ENCODE measurements at regions not wholly inside any gene's neighbourhood (a gene's known extent, or its start where the extent isn't known, plus 50 kb on each side); places are given as distances from the start of the nearest gene placed in this dataset.

DNA sequence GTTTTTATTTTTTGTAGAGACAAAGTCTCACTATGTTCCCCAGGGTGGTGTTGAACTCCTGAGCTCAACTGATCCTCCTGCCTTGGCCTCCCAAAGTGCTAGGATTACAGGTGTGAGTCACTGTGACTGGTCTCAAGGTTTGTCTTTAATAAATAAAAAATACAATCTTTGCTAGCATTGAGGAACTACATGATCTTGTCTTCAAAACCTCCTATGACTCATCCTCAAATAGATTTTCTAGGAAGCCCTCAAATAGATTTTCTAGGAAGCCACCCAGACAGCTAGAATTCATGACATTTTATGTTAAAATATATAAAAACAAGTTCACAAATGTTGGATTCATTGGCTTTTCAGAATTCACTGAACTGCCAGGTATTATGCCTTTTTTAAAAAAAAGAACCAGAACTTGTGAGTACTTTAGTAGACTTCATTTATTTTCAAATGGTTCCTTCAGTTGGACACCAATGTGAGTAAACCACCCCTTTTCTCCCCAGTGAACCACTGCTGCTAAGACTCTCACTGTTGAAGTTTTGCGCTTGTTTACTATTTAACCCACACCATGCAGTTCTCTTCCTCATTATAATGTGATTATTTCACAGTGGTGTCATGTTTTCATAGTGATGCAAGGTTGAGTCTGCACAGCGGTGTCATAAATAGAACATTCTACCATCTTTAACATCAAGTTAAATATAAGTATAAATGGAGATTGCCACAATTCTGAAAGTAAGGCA is 303.9 kb downstream of the CASP12 start:
- no peak for DNase-seq (ENCODE audit: low read depth)

DNA sequence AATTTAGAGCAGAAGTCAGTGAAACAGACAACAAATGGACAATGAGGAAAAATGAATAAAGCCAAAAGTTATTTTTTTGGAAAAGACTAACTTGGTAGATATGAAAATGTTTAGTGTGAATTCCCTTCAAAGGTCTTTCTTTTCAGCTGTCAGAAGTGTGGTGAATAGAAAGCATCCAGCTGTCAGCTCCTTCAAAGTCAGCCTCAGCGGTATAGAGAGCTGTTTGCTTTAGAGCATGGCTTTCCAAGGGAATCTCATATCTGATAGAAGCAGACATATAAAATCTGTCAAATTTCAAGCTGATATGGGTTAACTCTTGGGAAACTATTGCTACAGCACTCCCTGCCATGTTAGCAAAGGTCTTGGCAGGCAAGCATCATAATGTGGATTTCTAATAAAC is 309.3 kb downstream of the CASP12 start:
- DNase-seq (ENCODE audit: low read depth), result no peak

DNA sequence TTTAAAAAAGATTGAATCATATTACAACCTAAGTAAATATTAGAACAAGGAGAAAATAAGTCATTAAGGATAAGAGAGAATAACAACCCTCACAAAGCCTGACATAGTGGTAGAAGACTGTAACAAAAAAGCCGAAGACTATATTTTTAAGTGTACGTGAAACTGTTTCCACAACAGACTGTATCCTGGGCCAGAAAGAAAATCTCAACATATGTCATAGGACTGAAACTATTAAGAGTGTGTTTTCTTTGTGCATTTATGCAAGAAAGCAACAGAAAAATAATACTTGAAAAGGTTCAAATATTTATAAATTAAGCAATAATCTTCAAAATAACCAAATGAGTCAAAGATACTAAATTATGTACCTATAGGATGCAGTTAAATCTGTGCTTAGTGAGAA is 309.8 kb downstream of the CASP12 start:
- no peak for DNase-seq (ENCODE audit: low read depth)

DNA sequence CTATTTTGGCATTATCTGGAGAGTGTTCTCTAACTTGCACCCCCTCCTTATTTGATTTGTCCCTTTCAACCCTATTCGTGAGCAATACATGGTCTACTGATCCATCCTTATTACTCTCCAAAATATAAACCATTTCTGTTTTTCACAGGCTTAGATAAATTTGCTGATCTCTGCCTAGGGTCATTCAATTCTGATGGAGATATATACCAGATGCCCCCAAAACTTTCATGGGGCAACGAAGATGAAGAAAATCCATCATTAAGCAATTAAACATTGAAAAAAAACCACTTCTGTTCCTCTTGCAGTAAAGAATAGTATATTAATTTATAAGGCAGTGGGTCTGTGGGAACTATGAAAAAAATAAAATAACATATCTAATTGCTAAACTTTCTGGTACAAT is 313.4 kb downstream of the CASP12 start:
- no peak for DNase-seq (ENCODE audit: low read depth)

DNA sequence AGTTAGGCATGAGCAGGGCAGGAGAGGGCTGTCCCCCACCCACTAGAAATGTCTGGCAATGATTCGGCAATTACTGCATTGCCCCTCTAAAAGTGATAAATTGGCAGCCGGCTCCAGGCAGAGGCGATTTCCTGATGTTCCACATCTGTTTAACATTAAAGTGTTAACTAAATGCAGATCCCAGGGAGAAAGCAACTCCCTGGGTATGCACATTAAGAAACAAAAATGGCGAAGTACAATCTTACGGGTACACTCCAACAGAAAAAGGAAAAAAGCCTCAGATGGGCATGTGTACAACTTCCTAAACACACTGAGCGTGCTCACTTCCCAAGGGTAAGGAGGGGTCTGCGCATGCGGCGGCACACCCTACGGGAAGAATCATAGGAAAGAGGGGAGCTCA is 314.4 kb downstream of the CASP12 start:
- no peak for DNase-seq (ENCODE audit: low read depth)

DNA sequence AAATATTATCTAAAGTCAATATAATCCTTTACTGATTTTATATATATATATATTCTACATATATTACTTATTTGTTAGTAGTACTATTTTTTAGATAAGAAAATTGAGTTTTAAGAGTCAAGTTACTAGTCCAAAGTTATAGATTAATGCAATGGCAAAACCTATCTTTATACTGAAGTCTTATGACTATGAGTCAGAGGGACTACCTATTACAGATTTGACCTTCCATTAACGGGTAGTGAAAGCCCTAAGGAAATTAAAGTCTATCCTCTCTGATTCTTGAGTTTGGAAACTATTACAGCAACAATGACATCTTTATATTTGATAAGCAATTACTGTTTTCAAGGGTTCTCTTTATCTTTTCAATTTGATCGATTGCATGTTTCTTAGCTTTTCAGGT is 315.8 kb downstream of the CASP12 start:
- no peak for DNase-seq (ENCODE audit: low read depth)

DNA sequence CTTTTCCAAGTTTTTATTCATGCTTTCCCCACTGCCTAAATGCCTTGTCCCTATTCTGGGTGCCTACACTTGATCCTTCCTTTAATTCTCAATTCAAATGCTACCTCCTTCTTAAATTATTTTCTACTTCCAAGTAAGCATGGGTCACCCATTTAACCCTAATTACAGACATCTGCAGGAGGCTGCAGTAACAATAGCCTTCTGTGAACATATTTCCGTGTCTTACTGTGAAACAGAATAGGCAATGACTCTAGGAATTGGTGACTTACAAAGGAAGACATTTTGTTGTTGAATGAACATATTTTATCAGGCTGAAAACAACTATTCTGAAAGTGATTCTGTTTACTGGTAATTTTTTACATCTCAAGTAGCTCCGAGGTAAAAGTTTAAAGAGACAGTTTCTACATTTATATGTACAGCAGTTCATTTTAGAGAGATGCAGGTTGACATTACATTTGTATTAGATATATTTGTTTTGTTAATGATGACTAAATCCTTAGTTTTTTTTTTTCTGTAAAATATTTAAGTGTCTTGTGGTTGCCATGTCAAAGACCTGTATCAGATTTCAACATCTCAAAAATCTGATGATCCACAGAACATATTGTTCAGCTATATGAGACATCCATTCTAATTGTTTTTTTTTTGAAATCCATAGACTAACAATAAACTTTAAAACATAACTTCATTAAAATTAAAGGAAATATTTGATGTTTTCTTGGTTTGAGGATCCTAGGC is 316.8 kb downstream of the CASP12 start:
- no peak for DNase-seq (ENCODE audit: low read depth)

DNA sequence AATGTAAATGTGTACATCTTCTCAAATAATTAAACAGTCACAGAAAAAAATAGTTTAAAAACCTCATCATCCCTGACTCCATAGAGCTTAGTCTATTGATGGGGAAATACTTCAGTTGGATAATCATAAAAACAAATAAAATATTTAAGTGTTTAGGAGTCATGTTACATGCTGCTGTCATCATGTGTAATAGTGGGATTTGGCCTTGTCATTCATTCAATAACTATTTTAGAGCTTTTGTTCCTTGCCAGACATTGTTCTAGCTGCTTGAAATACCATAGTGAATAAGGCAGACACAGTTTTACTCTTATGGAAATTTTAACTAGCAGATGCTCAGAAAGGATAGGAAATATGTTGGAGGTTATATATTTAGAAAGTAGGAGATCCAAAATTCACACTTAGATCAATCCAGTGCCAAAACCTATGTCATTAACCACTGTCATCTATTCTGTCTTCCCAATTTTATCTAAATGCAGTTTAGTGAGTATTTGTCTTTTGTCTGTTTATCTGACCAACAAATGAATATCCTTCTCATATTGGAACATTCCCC is 324.7 kb downstream of the CASP12 start:
- no peak for DNase-seq (ENCODE audit: low read depth)

DNA sequence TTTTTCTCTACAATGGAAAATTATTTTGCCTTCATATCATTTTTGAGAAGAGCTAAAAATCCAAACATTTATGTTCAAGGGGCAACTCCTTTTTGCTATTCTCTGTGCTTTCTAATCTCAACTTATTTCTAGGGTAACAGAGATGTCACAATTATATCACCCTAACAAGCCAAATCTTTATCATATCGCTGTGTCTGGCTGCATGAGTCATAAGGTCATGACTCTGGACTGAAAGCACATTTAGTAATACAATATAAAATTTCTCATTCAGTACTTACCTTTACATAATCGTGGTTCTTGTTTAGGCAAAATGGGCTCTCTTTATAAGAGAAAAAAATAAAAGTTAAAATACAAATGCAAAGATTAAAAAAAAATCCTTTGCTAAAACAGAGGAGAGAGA is 326.0 kb downstream of the CASP12 start:
- no peak for DNase-seq (ENCODE audit: low read depth)

DNA sequence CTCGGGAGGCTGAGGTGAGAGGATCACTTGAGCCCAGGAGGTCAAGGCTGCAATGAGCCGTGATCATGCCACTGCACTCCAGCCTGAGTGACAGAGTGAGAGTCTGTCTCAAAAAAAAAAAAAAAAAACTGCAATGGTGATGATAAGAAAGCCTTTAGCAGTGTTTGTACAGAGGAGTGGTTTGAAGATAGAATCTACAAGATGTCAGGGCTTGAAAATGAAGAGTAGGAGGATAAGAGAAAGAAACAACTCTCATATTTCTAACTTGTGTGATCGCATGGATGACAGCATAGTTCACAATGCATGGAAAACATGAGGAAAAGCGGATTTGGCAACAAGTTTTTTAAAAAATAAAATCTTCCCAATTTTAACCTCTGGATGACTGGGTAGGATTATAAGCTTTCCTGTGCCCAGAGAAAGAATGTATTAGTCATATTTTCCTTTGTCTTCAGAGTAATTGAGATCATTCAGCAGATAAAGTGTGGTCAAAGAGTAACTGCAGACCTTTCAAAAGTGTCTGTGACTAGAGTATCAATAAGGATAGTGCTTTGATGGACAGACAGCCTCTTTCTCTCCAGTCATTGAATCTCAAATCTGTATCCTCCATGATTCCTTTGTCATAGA is 328.1 kb downstream of the CASP12 start:
- DNase-seq (ENCODE audit: low read depth), result no peak

DNA sequence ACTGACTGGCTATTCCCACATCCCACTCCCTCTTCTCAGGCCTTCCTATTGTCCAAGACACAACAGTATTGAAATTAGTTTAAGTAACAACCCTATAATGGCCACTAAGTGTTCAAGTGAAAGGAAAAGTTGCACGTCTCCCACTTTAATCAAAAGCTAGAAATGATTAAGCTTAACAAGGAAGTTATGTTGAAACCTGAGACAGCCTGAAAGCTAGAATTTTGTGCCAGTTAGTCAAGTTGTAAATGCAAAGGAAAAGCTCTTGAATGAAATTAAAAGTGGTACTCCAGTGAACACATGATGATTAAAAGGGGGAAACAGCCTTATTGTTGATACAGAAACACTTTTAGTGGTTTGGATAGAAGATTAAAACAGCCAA is 332.7 kb downstream of the CASP12 start:
- DNase-seq (ENCODE audit: low read depth), result no peak

DNA sequence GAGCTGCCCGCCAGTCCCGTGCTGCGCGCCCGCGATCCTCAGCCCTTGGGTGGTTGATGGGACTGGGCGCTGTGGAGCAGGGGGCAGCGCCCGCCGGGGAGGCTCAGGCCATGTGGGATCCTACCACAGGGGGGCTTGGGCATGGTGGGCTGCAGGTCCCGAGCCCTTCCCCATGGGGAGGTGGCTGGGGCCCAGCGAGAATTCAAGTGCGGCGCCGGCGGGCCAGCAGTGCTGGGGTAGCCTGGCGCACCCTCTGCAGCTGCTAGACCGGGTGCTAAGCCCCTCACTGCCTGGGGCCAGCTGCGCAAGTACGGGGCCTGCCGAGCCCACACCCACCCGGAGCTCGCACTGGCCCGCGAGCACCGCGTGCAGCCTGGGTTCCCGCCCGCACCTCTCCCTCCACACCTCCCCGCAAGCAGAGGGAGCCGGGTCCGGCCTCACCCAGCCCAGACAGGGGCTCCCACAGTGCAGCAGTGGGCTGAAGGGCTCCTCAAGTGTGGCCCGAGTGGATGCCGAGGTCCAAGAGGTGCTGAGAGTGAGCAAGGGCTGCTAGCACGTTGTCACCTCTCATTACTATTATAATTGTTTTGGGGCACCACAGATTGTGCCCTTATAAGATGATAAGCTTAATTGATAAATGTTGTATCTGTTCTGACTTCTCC is 333.2 kb downstream of the CASP12 start:
- no peak for DNase-seq (ENCODE audit: low read depth)

DNA sequence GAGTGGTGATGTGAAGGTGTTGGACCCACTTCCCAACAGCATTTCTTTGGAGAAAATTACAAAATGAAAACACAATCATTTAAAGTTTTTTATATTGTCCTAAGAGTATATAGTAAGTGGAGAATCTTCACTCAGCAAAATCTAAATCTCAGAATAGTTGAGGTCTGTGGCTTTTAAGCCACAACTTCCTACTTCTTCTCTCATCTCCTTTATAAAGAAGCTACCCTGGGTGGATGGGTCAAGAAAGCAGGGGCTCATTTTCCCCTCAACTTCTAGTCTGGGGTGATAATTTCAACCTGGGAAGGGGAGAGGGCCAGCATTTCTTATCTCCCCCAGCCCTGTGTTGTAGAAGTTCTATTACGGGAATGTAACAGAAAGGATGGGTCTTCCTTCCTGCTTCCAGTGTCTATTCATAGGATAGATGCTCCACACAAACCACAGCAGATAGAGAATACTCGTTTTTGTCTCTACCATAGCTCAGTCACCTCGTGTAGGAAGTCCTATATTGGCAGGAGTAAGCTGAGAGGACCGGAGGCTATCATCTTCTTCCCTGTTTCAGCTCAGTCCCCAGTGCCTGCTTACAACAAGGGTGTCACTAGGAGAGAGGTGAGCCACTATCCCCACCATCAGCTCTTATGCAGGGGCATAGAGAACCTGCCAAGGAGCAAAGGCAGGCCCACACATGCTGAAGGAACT is 341.5 kb downstream of the CASP12 start:
- no peak for DNase-seq (ENCODE audit: low read depth)

DNA sequence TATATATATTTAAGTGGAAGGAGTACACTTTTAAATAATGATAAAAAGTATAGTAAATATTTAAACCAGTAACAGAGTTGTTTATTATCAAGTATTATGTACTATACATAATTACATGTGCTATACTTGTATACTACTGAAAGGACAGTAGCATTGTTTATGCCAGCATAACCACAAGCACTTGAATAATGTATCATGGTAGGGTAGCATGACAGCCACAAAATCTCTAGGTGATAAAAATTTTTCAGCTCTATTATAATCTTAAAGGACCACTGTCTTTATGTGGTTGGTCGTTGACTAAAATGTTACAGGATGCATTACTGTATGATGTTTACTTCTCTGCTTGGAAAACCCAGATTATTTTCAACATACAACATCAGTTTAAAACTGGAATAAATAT is 349.2 kb downstream of the CASP12 start:
- DNase-seq (ENCODE audit: low read depth), result no peak

DNA sequence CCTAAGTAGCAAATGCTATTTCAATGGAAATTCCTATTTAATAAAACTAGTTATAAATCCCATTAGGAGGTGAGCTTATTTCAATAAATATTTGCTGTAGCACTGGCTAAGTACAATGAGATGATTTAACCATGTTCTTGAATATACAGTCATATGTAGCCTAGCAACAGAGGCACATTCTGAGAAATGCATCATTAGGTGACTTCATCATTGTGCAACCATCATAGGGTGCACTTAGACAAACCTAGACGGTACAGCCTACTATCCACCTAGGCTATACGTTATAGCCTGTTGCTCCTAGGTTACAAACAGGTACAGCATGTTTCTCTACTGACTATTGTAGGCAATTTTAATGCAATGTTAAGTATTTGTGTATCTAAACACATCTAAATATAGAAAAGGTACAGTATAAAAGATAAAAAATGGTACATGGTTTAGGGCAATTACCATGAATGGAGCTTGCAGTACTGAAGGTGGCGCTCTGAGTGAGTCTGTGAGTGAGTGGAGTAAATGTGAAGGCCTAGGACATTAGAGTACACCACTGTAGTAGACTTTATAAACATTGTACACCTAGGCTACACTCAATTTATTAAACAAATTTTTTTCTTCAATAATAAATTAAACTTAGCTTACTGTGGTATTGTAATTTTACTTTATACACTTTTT is 350.1 kb downstream of the CASP12 start:
- no peak for DNase-seq (ENCODE audit: low read depth)

DNA sequence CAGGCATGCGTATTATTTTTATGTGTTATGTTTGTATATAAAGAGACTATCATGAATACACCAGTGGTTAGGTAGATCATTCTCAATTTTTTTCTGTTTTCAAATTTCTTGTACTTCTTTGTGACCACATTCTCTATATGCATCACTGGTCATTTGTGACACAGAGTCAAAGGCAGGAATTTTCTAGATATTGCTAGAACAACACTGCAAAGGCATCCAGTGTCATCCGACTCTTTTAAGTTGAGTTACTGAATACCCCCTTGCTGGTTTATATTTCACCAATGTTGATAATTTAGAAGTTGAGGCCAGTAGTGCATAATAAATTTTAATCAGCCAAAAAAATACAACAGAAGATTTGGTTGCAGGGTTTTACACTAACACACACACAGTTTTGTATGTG is 351.8 kb downstream of the CASP12 start:
- DNase-seq (ENCODE audit: low read depth), result no peak

DNA sequence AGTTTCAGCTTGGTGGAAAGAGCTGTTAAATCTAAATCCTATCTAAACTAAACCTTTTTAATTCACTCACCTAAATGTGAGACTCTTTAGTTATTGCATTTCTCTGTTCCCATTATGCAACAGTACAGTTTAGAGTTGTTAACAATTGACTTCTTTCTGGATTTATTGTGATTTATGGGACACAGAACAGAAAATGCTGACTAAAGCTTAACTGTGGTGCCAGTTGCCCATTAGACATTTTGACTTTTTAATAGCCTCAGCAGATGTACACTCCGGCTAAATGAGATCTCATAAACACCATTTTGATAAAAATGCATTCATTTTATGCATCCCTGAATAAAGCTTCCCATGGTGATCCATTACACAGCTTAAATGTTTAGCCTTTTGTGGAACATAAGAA is 356.6 kb downstream of the CASP12 start:
- DNase-seq (ENCODE audit: low read depth), result no peak

DNA sequence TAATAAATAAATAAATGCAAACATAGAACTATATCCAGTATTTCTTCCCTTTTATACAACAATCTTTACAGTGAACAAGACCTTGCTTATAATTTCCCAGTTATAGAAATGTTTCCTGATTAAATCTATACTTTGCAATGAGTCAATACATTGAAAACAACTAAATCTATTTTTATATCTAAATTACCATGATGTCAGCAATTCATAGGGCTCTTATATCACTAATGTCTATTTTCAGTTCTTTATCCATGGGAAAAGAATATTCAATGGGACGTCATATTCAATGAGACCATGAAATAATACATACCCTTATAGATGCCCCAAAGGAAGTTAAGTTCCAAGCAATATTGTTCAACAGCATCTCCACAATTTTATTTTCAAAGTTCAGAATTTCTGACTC is 359.9 kb downstream of the CASP12 start:
- DNase-seq (ENCODE audit: low read depth), result no peak

DNA sequence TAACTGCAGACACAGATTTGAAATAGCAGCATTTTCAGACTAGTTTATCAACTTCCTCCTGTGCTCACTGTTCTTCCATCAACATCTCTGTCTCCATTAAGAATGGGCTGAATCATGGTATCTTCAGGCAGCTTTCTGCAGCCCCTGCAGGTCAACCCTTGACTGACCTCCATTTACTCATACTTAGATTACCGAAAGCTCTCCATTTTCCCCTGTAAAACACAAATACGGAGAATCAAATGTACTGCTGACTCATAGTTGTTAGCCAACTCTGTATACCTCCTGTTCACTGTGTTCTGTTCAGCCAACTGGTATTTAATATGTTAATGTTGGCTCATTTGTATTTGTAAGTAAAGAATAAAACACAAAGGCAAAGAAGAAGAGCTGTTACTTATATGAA is 364.0 kb downstream of the CASP12 start:
- DNase-seq (ENCODE audit: low read depth), result no peak

DNA sequence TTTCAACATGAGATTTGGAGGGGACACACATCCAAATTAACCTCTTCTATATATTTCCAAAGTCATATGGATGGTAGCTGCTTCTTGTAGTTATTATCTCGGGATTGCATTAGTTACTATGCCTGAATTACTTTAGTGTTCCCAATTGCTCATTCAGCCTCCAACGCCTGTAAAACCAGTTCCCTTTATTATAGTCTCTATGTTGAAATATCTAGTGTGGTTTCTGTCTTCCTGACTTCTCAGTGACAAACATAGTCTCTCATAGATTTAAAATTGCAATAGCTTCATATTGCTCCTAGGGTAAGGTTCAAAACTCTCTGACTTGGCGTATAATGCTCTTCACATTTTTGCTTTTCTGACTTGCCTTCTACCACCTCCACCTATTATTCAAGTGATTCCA is 366.4 kb downstream of the CASP12 start:
- no peak for DNase-seq (ENCODE audit: low read depth)

DNA sequence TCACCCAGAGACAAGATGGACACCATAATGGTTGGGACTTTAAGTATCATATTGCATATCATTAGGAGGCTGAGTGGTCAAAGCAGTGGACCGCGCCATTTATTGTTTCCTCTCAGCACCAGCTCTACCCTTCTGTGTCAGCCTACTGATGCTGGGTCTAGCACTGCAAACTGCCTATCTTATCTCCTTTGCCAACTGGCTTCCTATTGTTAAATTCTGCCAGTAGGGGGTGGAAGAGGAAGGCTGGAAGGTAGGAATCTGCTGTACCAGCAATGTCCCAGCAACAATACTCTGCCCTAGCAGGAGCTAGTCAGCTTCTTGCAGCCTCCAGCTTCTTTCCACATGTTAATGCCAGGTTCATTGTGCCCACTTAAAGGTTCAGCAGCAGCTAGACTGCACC is 367.1 kb upstream of the PDGFD start:
- DNase-seq (ENCODE audit: low read depth), result peak; percentile 55

DNA sequence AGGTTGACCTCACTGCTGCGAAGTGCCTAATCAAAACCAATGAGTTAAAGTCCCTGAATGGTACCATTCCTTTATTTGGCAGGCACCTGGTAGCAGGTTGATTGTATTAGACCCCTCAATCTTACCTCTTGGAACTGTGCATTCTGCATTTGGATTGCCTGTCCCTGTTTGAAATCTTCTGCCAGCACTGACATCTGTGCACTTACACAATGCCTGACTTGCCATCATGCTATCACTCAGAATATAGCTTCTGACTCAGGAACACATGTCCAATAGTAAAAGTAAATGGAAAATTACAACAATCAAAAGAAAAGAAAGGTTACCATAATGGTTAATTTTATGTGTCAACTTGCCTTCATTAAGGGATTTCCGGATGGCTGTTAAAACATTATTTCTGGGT is 366.0 kb upstream of the PDGFD start:
- DNase-seq (ENCODE audit: low read depth), result no peak

All from CMK (cell line).